HFFc6 (cell line): ENCODE measurements at regions not wholly inside any gene's neighbourhood (a gene's known extent, or its start where the extent isn't known, plus 50 kb on each side); places are given as distances from the start of the nearest gene placed in this dataset.
"Not testable (repeated sequence)": the region's sequence is repeated elsewhere in the genome, so short reads cannot be mapped to it uniquely, and the experiment has no call there.

Source experiments
- DNase-seq: peaks from one replicate; pipeline ENCODE4 v3.0.0-alpha.2; 2018
- H3K27ac Mint-ChIP-seq: 2 replicates; pipeline ENCODE4 v1.8.0; 2020; ENCODE audit warnings: mild to moderate bottlenecking, mixed read lengths
- H3K27me3 Mint-ChIP-seq: 2 replicates; pipeline ENCODE4 v1.8.0; 2021; ENCODE audit warnings: mild to moderate bottlenecking, moderate library complexity, mixed read lengths; ENCODE audit not compliant: insufficient read depth
- H3K36me3 Mint-ChIP-seq: 2 replicates; pipeline ENCODE4 v1.8.0; 2021; ENCODE audit warnings: low read depth, mixed read lengths
- H3K4me1 Mint-ChIP-seq: 2 replicates; pipeline ENCODE4 v1.8.0; 2020; ENCODE audit warnings: low read depth, mixed read lengths
- H3K4me3 Mint-ChIP-seq: 2 replicates; pipeline ENCODE4 v1.8.0; 2020; ENCODE audit warnings: mild to moderate bottlenecking, moderate library complexity, mixed read lengths
- H3K9me3 Mint-ChIP-seq: 2 replicates; pipeline ENCODE4 v1.8.0; 2020; ENCODE audit warnings: mild to moderate bottlenecking, mixed read lengths
- CTCF ChIP-seq: fragments of 200-600 bp; sonication (generic); IDR thresholded peaks from 2 replicates; pipeline ENCODE4 v1.5.0; 2021; ENCODE audit warnings: antibody characterized with exemption, mild to moderate bottlenecking

DNA sequence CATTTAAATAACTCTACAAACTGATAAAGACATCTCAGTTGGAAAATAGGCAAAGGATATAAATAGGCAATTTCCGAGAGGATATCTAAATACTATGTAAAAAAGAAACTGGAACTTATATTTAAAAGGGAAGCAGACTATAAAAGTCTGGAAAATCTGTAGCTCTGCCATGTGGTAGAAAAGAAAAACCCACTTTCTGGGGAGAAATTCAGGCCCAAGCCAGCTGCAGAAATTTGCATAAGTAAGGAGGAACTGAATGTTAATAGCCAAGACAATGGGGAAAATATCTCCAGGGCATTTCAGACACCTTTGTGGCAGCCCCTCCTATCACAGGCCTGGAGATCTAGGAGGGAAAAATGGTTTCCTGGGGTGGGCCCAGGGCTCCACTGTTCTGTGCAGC, 97.8 kb upstream of the ZBED5 start:
- Mint-ChIP-seq H3K36me3 (no peaks in the 10 kb centered on the region), H3K4me1 (no peaks in the 10 kb centered on the region), H3K27ac (no peak overlapping the region), H3K9me3 (no peaks in the 10 kb centered on the region), H3K27me3 (peaks cover 17% of the 10 kb centered on the region), H3K4me3 (no peak overlapping the region)
- no peak for DNase-seq
- no peak for TF ChIP-seq CTCF

- no peak for DNase-seq
- Mint-ChIP-seq H3K9me3 (no peaks in the 10 kb centered on the region), H3K27me3 (peaks cover 30% of the 10 kb centered on the region), H3K27ac (no peak overlapping the region), H3K4me1 (no peaks in the 10 kb centered on the region), H3K4me3 (no peak overlapping the region), H3K36me3 (no peaks in the 10 kb centered on the region)
- TF ChIP-seq CTCF: no peak
These were observed 96.3 kb upstream of the ZBED5 start for GRCh38 chr11:10954184-10954583.

- H3K36me3 Mint-ChIP-seq: no peaks in the 10 kb centered on the region
- H3K4me1 Mint-ChIP-seq: no peaks in the 10 kb centered on the region
- H3K4me3 Mint-ChIP-seq: no peak overlapping the region
- H3K27ac Mint-ChIP-seq: no peak overlapping the region
- peaks cover 6% of the 10 kb centered on the region; the same call in 1 of the 2 replicates for H3K9me3 Mint-ChIP-seq
- DNase-seq: no peak
- TF ChIP-seq CTCF: no peak
- peaks cover 34% of the 10 kb centered on the region for H3K27me3 Mint-ChIP-seq
These were observed 95.0 kb upstream of the ZBED5 start for GRCh38 chr11:10952872-10953271.

DNA sequence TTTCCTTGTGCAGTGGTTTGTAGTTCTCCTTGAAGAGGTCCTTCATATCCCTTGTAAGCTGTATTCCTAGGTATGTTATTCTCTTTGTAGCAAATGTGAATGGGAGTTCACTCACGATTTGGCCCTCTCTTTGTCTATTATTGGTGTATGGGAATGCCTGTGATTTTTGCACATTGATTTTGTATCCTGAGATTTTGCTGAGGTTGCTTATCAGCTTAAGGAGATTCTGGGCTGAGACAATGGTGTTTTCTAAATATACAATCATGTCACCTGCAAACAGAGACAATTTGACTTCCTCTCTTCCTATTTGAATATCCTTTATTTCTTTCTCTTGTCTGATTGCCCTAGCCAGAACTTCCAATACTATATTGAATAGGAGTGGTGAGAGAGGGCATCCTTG, 90.1 kb upstream of the ZBED5 start:
- H3K4me3 Mint-ChIP-seq: not testable (repeated sequence)

DNA sequence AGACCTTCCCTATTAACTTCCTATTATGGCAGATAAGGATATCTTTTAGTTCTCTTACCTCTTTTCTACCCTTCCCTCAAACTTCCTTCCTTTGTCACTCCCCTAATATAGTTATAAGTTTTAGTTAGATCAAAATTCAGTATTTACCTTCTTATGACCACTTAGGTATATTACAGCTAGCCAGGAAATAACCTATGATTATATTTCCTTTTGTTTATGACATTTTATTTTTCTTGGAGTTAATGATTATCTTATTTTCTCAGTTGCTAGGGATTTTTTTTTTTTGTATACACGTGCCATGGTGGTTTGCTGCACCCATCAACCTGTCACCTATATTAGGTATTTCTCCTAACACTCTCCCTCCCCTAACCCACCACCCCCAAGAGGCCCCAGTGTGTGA, 88.2 kb upstream of the ZBED5 start:
- DNase-seq: no peak
- Mint-ChIP-seq H3K4me1 (peaks cover 7% of the 10 kb centered on the region; the same call in 1 of the 2 replicates), H3K4me3 (no peak overlapping the region), H3K27me3 (peaks cover 27% of the 10 kb centered on the region), H3K27ac (no peak overlapping the region), H3K9me3 (peaks cover 6% of the 10 kb centered on the region; the same call in 1 of the 2 replicates), H3K36me3 (no peaks in the 10 kb centered on the region)
- TF ChIP-seq CTCF: no peak

More for the DNA sequence above, 90.1 kb upstream of the ZBED5 start:
- not testable (repeated sequence) for H3K4me1 Mint-ChIP-seq, DNase-seq, H3K36me3 Mint-ChIP-seq, H3K9me3 Mint-ChIP-seq, H3K27ac Mint-ChIP-seq
- peaks cover 29% of the 10 kb centered on the region for H3K27me3 Mint-ChIP-seq

- H3K4me1 Mint-ChIP-seq: peaks cover 7% of the 10 kb centered on the region; the same call in 1 of the 2 replicates
- peaks cover 28% of the 10 kb centered on the region for H3K27me3 Mint-ChIP-seq
- no peak for TF ChIP-seq CTCF
- no peak for DNase-seq
- peaks cover 6% of the 10 kb centered on the region; the same call in 1 of the 2 replicates for H3K9me3 Mint-ChIP-seq
- H3K27ac Mint-ChIP-seq: no peak overlapping the region
- no peak overlapping the region for H3K4me3 Mint-ChIP-seq
- no peaks in the 10 kb centered on the region for H3K36me3 Mint-ChIP-seq
These were observed 87.3 kb upstream of the ZBED5 start for GRCh38 chr11:10945196-10945595.
